ENCODE measurements at regions not wholly inside any gene's neighbourhood (a gene's known extent, or its start where the extent isn't known, plus 50 kb on each side); places are given as distances from the start of the nearest gene placed in this dataset.

DNA sequence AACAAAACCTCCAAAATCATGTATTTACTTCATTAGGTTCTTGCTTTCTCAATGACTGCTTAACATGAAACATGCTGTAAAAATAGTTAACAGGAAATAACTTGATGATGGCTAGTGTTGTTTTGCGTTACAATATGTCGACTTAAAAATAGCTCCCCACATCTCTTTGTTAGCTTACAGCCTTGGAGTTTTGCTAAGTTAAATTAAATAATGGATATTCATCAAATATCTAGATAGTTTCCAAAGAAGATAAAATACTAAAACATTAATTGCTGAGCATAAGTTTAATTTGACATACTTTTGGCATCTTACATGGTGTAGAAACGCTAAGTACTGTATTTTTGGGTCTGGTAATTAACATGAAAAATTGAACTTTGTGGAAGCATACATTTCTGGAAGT lies 500.6 kb upstream of the NOVA1 start:
- Histone ChIP-seq H3K4me3 (ENCODE audit: low read depth, low read length) (no peak overlapping the region), H3K27me3 (ENCODE audit: control insufficient read depth, insufficient read depth, low read length) (no peaks in the 10 kb centered on the region), H3K9me3 (ENCODE audit: control insufficient read depth, insufficient read depth, low read length) (peaks cover 13% of the 10 kb centered on the region; the same call in 1 of the 2 replicates), H3K27ac (ENCODE audit: low read depth, low read length) (no peak overlapping the region)
- no peak for DNase-seq (ENCODE audit: low read depth, low spot score)
- ChIA-PET POLR2A (no interaction called here), CTCF (no interaction called here)
- TF ChIP-seq, protein P1, sequence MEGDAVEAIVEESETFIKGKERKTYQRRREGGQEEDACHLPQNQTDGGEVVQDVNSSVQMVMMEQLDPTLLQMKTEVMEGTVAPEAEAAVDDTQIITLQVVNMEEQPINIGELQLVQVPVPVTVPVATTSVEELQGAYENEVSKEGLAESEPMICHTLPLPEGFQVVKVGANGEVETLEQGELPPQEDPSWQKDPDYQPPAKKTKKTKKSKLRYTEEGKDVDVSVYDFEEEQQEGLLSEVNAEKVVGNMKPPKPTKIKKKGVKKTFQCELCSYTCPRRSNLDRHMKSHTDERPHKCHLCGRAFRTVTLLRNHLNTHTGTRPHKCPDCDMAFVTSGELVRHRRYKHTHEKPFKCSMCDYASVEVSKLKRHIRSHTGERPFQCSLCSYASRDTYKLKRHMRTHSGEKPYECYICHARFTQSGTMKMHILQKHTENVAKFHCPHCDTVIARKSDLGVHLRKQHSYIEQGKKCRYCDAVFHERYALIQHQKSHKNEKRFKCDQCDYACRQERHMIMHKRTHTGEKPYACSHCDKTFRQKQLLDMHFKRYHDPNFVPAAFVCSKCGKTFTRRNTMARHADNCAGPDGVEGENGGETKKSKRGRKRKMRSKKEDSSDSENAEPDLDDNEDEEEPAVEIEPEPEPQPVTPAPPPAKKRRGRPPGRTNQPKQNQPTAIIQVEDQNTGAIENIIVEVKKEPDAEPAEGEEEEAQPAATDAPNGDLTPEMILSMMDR (IDR thresholded peaks at IDR 0.05; ENCODE audit: low read depth, low read length) = no peak

GRCh38 chr14:27114180-27114579 lies 516.3 kb upstream of the NOVA1 start:
- POLR2A ChIA-PET = no interaction called here

GRCh38 chr14:27123162-27123561 lies 525.3 kb upstream of the NOVA1 start:
- POLR2A ChIA-PET = no interaction called here
- H3K9me3 ChIP-seq (ENCODE audit: control insufficient read depth, insufficient read depth, low read length) = peaks cover 13% of the 10 kb centered on the region; the same call in 1 of the 2 replicates
- H3K27me3 ChIP-seq (ENCODE audit: control insufficient read depth, insufficient read depth, low read length) = no peaks in the 10 kb centered on the region
- no peak overlapping the region for H3K4me3 ChIP-seq (ENCODE audit: low read depth, low read length)
- no peak overlapping the region for H3K27ac ChIP-seq (ENCODE audit: low read depth, low read length)
- TF ChIP-seq, protein P1 (IDR thresholded peaks at IDR 0.05; ENCODE audit: low read depth, low read length) = no peak
- CTCF ChIA-PET = no interaction called here
- no peak for DNase-seq (ENCODE audit: low read depth, low spot score)

More at GRCh38 chr14:27114180-27114579, 516.3 kb upstream of the NOVA1 start:
- TF ChIP-seq, protein P1 (IDR thresholded peaks at IDR 0.05; ENCODE audit: low read depth, low read length) = no peak
- peaks cover 9% of the 10 kb centered on the region for H3K9me3 ChIP-seq (ENCODE audit: control insufficient read depth, insufficient read depth, low read length)
- no peak overlapping the region for H3K27ac ChIP-seq (ENCODE audit: low read depth, low read length)
- H3K27me3 ChIP-seq (ENCODE audit: control insufficient read depth, insufficient read depth, low read length) = no peaks in the 10 kb centered on the region
- no peak overlapping the region for H3K4me3 ChIP-seq (ENCODE audit: low read depth, low read length)
- DNase-seq (ENCODE audit: low read depth, low spot score) = no peak
- CTCF ChIA-PET = no interaction called here

- Histone ChIP-seq H3K9me3 (ENCODE audit: control insufficient read depth, insufficient read depth, low read length) (peaks cover 4% of the 10 kb centered on the region; the same call in 1 of the 2 replicates), H3K27me3 (ENCODE audit: control insufficient read depth, insufficient read depth, low read length) (no peaks in the 10 kb centered on the region), H3K4me3 (ENCODE audit: low read depth, low read length) (no peak overlapping the region), H3K27ac (ENCODE audit: low read depth, low read length) (no peak overlapping the region)
- no peak for DNase-seq (ENCODE audit: low read depth, low spot score)
- TF ChIP-seq, protein P1 (IDR thresholded peaks at IDR 0.05; ENCODE audit: low read depth, low read length) = no peak
- CTCF ChIA-PET = no interaction called here
- POLR2A ChIA-PET = no interaction called here
Measured at GRCh38 chr14:27127838-27128237, 530.0 kb upstream of the NOVA1 start.

DNA sequence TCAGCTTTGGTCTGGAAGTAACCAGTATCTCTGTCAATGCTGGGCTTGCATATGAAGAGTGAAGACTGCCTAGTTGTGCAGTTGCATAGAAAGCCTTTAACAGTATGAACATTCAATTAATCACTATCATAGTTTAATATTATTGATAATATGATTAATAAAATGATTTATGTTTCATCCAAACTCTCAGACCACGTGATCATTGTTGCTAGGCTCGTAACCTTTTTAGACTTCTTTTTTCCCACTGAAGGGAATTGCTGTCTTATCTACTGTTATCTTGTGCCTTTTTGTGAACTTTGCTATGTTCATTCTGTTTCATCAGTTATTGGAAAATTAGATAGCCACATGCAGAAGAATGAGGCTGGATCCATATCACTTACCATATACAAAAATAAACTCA lies 536.4 kb upstream of the NOVA1 start:
- CTCF ChIA-PET = no interaction called here
- Histone ChIP-seq H3K4me3 (ENCODE audit: low read depth, low read length) (no peak overlapping the region), H3K27me3 (ENCODE audit: control insufficient read depth, insufficient read depth, low read length) (no peaks in the 10 kb centered on the region), H3K27ac (ENCODE audit: low read depth, low read length) (no peak overlapping the region), H3K9me3 (ENCODE audit: control insufficient read depth, insufficient read depth, low read length) (no peaks in the 10 kb centered on the region)
- POLR2A ChIA-PET = no interaction called here
- TF ChIP-seq, protein P1 (IDR thresholded peaks at IDR 0.05; ENCODE audit: low read depth, low read length) = no peak
- DNase-seq (ENCODE audit: low read depth, low spot score) = no peak
